ENCODE measurements at regions not wholly inside any gene's neighbourhood (a gene's known extent, or its start where the extent isn't known, plus 50 kb on each side); places are given as distances from the start of the nearest gene placed in this dataset.

DNA sequence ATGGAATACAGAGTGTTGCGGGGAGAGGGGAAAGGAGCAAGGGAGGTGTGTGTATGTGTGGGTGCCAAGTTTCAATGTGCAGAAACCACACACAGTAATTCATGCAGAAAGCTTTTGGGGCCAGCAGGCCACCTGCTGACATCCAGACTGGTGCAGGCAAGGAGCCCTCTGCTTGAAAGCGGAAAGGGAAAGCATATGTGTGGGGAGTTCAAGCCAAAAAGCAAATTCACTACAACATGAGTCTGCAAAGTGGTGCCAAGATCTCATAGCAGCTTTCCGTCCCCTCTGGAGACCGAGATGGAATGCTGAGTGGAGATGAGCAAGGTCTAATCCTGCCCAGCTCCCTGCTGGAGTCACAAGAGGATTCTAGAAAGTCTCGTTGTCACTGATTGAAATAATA lies 159.7 kb upstream of the VLDLR start:
- TF ChIP-seq, protein P1, sequence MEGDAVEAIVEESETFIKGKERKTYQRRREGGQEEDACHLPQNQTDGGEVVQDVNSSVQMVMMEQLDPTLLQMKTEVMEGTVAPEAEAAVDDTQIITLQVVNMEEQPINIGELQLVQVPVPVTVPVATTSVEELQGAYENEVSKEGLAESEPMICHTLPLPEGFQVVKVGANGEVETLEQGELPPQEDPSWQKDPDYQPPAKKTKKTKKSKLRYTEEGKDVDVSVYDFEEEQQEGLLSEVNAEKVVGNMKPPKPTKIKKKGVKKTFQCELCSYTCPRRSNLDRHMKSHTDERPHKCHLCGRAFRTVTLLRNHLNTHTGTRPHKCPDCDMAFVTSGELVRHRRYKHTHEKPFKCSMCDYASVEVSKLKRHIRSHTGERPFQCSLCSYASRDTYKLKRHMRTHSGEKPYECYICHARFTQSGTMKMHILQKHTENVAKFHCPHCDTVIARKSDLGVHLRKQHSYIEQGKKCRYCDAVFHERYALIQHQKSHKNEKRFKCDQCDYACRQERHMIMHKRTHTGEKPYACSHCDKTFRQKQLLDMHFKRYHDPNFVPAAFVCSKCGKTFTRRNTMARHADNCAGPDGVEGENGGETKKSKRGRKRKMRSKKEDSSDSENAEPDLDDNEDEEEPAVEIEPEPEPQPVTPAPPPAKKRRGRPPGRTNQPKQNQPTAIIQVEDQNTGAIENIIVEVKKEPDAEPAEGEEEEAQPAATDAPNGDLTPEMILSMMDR (IDR thresholded peaks at IDR 0.05; ENCODE audit: low read depth, low read length) = no peak
- peak in 1 of 2 donors; percentile 21 for DNase-seq (ENCODE audit: low read depth in 2 of 2)
- H3K4me3 ChIP-seq (replicated peaks in 1 of 2; ENCODE audit: low read depth in 2 of 2, low read length in 2 of 2) = no peak overlapping the region

DNA sequence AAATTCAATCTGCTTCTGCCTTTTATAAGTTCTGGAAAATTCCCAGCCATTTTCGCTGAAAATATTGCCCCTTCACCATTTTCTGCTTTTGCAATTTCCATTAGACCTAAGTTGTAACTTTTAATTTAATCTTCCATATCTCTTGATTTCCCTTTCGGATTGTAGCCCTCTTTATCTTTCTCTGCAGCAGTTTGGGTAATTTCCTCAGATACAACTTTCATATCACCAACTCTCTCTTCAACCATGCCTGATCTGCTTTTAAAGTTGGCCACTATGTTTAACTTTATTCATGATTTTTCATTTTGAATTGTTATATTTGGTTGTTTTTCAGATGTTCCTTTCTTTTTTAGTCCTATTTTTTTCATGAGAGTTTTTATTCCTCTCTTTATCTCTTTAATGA lies 157.0 kb upstream of the VLDLR start:
- no peak for DNase-seq (ENCODE audit: low read depth in 2 of 2)
- TF ChIP-seq, protein P1 (IDR thresholded peaks at IDR 0.05; ENCODE audit: low read depth, low read length) = no peak

DNA sequence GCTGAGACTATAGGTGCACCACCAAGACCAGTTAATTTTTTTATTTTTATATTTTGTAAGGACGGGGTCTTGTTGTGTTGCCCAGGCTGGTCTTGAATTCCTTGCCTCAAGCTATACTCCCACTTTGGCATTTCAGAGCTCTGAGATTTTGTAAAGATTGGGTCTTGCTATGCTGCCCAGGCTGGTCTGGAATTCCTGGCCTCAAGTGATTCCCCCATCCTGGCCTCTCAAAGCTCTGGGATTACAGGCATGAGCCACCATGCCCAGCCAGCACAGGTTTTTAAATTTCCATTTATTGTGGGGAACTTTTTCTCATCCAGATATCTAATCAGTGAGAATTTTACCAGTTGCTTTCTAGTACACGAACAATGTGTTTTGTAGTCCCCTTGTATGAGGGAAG lies 156.1 kb upstream of the VLDLR start:
- TF ChIP-seq, protein P1 (IDR thresholded peaks at IDR 0.05; ENCODE audit: low read depth, low read length) = no peak
- DNase-seq (ENCODE audit: low read depth in 2 of 2) = no peak
- H3K4me3 ChIP-seq (replicated peaks in 1 of 2; ENCODE audit: low read depth in 2 of 2, low read length in 2 of 2) = no peak overlapping the region

More for the DNA sequence above, 157.0 kb upstream of the VLDLR start:
- H3K4me3 ChIP-seq (replicated peaks in 1 of 2; ENCODE audit: low read depth in 2 of 2, low read length in 2 of 2) = no peak overlapping the region

- no peak for DNase-seq (ENCODE audit: low read depth in 2 of 2)
- TF ChIP-seq, protein P1 (IDR thresholded peaks at IDR 0.05; ENCODE audit: low read depth, low read length) = no peak
These were observed 155.6 kb upstream of the VLDLR start for GRCh38 chr9:2465921-2466460.

GRCh38 chr9:2466703-2467102 lies 154.9 kb upstream of the VLDLR start:
- no peak for DNase-seq (ENCODE audit: low read depth in 2 of 2)
- no peak overlapping the region for H3K4me3 ChIP-seq (replicated peaks in 1 of 2; ENCODE audit: low read depth in 2 of 2, low read length in 2 of 2)
- TF ChIP-seq, protein P1 (IDR thresholded peaks at IDR 0.05; ENCODE audit: low read depth, low read length) = no peak

More at GRCh38 chr9:2465921-2466460, 155.6 kb upstream of the VLDLR start:
- H3K4me3 ChIP-seq (replicated peaks in 1 of 2; ENCODE audit: low read depth in 2 of 2, low read length in 2 of 2) = no peak overlapping the region

DNA sequence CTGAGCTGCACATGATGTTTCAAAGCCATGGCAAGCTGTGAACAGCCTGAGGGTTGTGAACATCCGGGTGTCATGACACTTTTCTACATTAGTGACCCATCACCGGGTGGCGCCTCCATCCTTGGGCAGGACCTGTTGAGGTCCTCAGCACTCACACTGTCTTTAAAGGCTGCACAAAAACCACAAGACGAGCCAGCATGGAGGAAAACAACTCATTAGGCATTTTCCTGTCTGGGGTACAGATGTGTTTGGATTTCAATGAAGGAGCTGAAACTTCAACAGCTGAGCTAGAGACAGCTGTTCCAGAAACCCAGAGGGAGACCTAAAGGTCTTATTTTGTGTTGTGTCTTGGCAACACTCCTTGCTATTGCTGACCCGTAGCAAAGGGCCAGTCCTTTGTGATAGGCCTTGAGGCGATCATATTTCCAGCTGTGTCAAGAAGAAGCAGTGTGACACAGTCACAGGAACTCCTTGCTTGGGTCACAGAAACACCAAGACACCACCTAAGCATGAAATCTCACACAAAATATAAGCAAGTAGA lies 151.8 kb upstream of the VLDLR start:
- DNase-seq (ENCODE audit: low read depth in 2 of 2) = peak; percentile 32 to 45
- TF ChIP-seq, protein P1 (IDR thresholded peaks at IDR 0.05; ENCODE audit: low read depth, low read length) = no peak
- H3K4me3 ChIP-seq (replicated peaks in 1 of 2; ENCODE audit: low read depth in 2 of 2, low read length in 2 of 2) = no peak overlapping the region

GRCh38 chr9:2473681-2474080 lies 147.9 kb upstream of the VLDLR start:
- TF ChIP-seq, protein P1 (IDR thresholded peaks at IDR 0.05; ENCODE audit: low read depth, low read length) = no peak
- no peak for DNase-seq (ENCODE audit: low read depth in 2 of 2)
- H3K4me3 ChIP-seq (replicated peaks in 1 of 2; ENCODE audit: low read depth in 2 of 2, low read length in 2 of 2) = no peak overlapping the region

Data from cardiac fibroblast (primary cell).